ENCODE measurements at regions not wholly inside any gene's neighbourhood (a gene's known extent, or its start where the extent isn't known, plus 50 kb on each side); places are given as distances from the start of the nearest gene placed in this dataset.

- Histone ChIP-seq H3K23ac (ENCODE audit: insufficient read length) (no peak overlapping the region), H3K4me1 (replicated peaks in 1 of 4; ENCODE audit: control insufficient read depth in 3 of 4, insufficient read depth in 4 of 4, low read length in 3 of 4) (peaks cover 0 to 11% (median 3%) of the 10 kb centered on the region in 4 experiments; a peak in 6 of 7 replicates), H2BK12ac (ENCODE audit: low read depth, low read length) (no peak overlapping the region), H3K18ac (ENCODE audit: extremely low read depth, low read length) (no peak overlapping the region), H3K23me2 (ENCODE audit: low read depth, low read length) (0 out of 2 replicates have a peak, but pooled peaks cover 3% of the 10 kb centered on the region), H3K4me2 (ENCODE audit: insufficient read depth in 1 of 2, low read depth in 2 of 2, low read length in 2 of 2) (no peak overlapping the region), H3K36me3 (ENCODE audit: control insufficient read depth in 2 of 4, insufficient read depth in 4 of 4, low read length in 3 of 4) (no peaks in the 10 kb centered on the region), H3K9ac (replicated peaks in 1 of 4; ENCODE audit: extremely low read depth in 1 of 4, low read depth in 3 of 4, low read length in 3 of 4) (no peak overlapping the region), H3K14ac (ENCODE audit: insufficient read length) (no peak overlapping the region), H3K4ac (replicated peaks; ENCODE audit: insufficient read length, low read depth, low read length) (no peak overlapping the region), H4K8ac (ENCODE audit: extremely low read depth, insufficient read depth, low read length) (no peak overlapping the region), H3K56ac (replicated peaks; ENCODE audit: insufficient read length, low read depth, low read length) (no peak overlapping the region), H2BK15ac (ENCODE audit: low read length) (no peak overlapping the region; the same call in 1 of the 2 replicates), H3K27ac (ENCODE audit: low read depth, low read length) (no peak overlapping the region), H2BK5ac (ENCODE audit: low read depth, low read length) (no peak overlapping the region), H4K91ac (replicated peaks; ENCODE audit: insufficient read length, low read length) (peak overlapping the region; percentile 52), H3K9me3 (ENCODE audit: insufficient read depth in 2 of 2, low read depth in 1 of 2, low read length in 1 of 2) (no peaks in the 10 kb centered on the region), H4K5ac (ENCODE audit: insufficient read length, low read depth, low read length) (no peak overlapping the region), H3K79me2 (ENCODE audit: control insufficient read depth in 1 of 2, insufficient read depth in 2 of 2, low read length in 2 of 2) (no peaks in the 10 kb centered on the region), H2AFZ (ENCODE audit: low read length) (no peak overlapping the region), H4K20me1 (replicated peaks in 1 of 2; ENCODE audit: control insufficient read depth in 1 of 2, insufficient read depth in 2 of 2, low read length in 2 of 2) (peaks cover 0 to 8% of the 10 kb centered on the region in 2 experiments), H3K27me3 (replicated peaks in 1 of 4; ENCODE audit: control insufficient read depth in 3 of 4, extremely low read depth in 1 of 4, insufficient read depth in 3 of 4, low read length in 3 of 4) (peaks cover 0 to 3% (median 0%) of the 10 kb centered on the region in 4 experiments; a peak in 1 of 7 replicates), H3K79me1 (ENCODE audit: low read depth, low read length) (no peaks in the 10 kb centered on the region), H2AK5ac (ENCODE audit: low read depth, low read length) (peak overlapping the region; percentile 4; the same call in 1 of the 2 replicates), H3K4me3 (ENCODE audit: extremely low read depth in 1 of 4, insufficient read depth in 2 of 4, low read depth in 3 of 4, low read length in 4 of 4) (no peak overlapping the region), H2BK20ac (ENCODE audit: low read length) (no peak overlapping the region), H2BK120ac (replicated peaks; ENCODE audit: low read depth, low read length) (no peak overlapping the region)
- POLR2A ChIA-PET (ENCODE audit: partially characterized antibody), result interaction anchor here (1.1 to 1.3 kb wide), 3 partner anchors 10 to 195 kb away, joined by 3 to 6 read pairs (median 3); partner anchors contain the start of genes MPHOSPH9 and MTRFR
- DNase-seq (ENCODE audit: low read depth in 1 of 2, low spot score in 2 of 2), result no peak
- CTCF ChIA-PET (ENCODE audit: partially characterized antibody), result interaction anchor here (0.7 to 13.8 kb wide), 13 partner anchors 11 to 91 kb away, joined by 3 to 148 read pairs (median 4); no protein-coding TSS in a partner anchor
- whole genome bisulfite sequencing, 2 experiments (ENCODE audit: extremely low coverage in 1 of 2, insufficient coverage in 1 of 2, insufficient read length in 1 of 2, insufficient replicate concordance in 2 of 2, low coverage in 1 of 2, low lambda C conversion rate in 2 of 2, missing lambda C conversion rate in 1 of 2), result 82% methylated on average over 8 of the region's 8 CpGs; no CpG with 5 or more reads in 1 of the 2 experiments
- TF ChIP-seq HDAC6 (IDR thresholded peaks at IDR 0.05; ENCODE audit: low read depth, low read length) (no peak), KDM1A (IDR thresholded peaks at IDR 0.05; ENCODE audit: borderline replicate concordance, low read length) (peak; percentile 27; the same call in 1 of the 2 replicates)
- no peak for FAIRE-seq
Measured at GRCh38 chr12:123073962-123074801, 76.7 kb downstream of the PITPNM2 start.
